Spleen (tissue), 11 donors: ENCODE measurements at regions not wholly inside any gene's neighbourhood (a gene's known extent, or its start where the extent isn't known, plus 50 kb on each side); places are given as distances from the start of the nearest gene placed in this dataset.

ENCODE experiments used
- DNase-seq: peaks from one replicate; pipeline ENCODE4 v3.0.0-alpha.2; 2020
- H3K27ac ChIP-seq, 8 donors: fragments of 200-600 bp; sonication (generic) in 7 of 8; 1 replicate in 4 of 8; 2 replicates in 4 of 8; pipeline versions ENCODE4 v1.5.0 to v1.8.0; 2016 to 2021; ENCODE audit warnings: inconsistent platforms in 4 of 8, mild to moderate bottlenecking in 4 of 8, moderate library complexity in 1 of 8
- H3K27me3 ChIP-seq, 7 donors: fragments of 200-600 bp; sonication (generic) in 6 of 7; replicated peaks in 1 of 7; 1 replicate in 4 of 7; 2 replicates in 3 of 7; pipeline versions ENCODE4 v1.5.0 to v1.8.0; 2016 to 2021; ENCODE audit warnings: inconsistent platforms in 3 of 7, mild to moderate bottlenecking in 1 of 7
- H3K36me3 ChIP-seq, 6 donors: fragments of 200-600 bp; sonication (generic) in 5 of 6; 1 replicate in 4 of 6; 2 replicates in 2 of 6; pipeline versions ENCODE4 v1.5.0 to v1.8.0; 2016 to 2021; ENCODE audit warnings: inconsistent platforms in 2 of 6
- H3K4me1 ChIP-seq, 6 donors: fragments of 200-600 bp; sonication (generic) in 5 of 6; 1 replicate in 3 of 6; 2 replicates in 3 of 6; pipeline versions ENCODE4 v1.5.0 to v1.8.0; 2016 to 2021; ENCODE audit warnings: inconsistent platforms in 3 of 6
- H3K4me3 ChIP-seq, 8 donors: fragments of 200-600 bp; sonication (generic) in 7 of 8; 1 replicate in 4 of 8; 2 replicates in 4 of 8; pipeline versions ENCODE4 v1.5.0 to v1.8.0; 2016 to 2021; ENCODE audit warnings: inconsistent platforms in 4 of 8, mild to moderate bottlenecking in 4 of 8, moderate library complexity in 2 of 8
- H3K9me3 ChIP-seq, 8 donors: fragments of 200-600 bp; sonication (generic) in 7 of 8; 1 replicate in 4 of 8; 2 replicates in 4 of 8; pipeline versions ENCODE4 v1.5.0 to v1.8.0; 2016 to 2021; ENCODE audit warnings: inconsistent platforms in 4 of 8
- CTCF ChIP-seq, 11 experiments: fragments of 200-600 bp in 7 of 11; fragments of 450-650 bp in 4 of 11; sonication (generic) in 4 of 11; IDR thresholded peaks in 8 of 11; conservative IDR thresholded peaks in 3 of 11; 1 replicate in 7 of 11; 2 replicates in 4 of 11; pipeline versions ENCODE4 v1.4.0 to v1.8.0; 2016 to 2021; ENCODE audit warnings: antibody characterized with exemption in 11 of 11, inconsistent platforms in 4 of 11, mild to moderate bottlenecking in 1 of 11
- POLR2A ChIP-seq, 3 donors: fragments of 450-650 bp; IDR thresholded peaks; one replicate each; pipeline ENCODE4 v1.5.1; 2017; ENCODE audit warnings: antibody characterized with exemption in 3 of 3, mild to moderate bottlenecking in 1 of 3
- POLR2AphosphoS5 ChIP-seq, 3 donors: sonication (generic); formaldehyde crosslinking; IDR thresholded peaks; one replicate each; pipeline ENCODE4 v1.5.1; 2017; ENCODE audit warnings: antibody characterized with exemption in 3 of 3
- WGBS, 5 donors: extraction: QIAGEN DNeasy Blood & Tissue Kit in 3 of 5; methylation state at CpG; one replicate each; pipeline versions ENCODE4 v1.1.5 to v1.1.7; 2013 to 2018; 5-methylcytosine and 5-hydroxymethylcytosine counted together
- intact Hi-C: fragments of 100-400 bp; cut with DNase I; formaldehyde crosslinking; loops from one replicate; pipeline ENCODE4 v1.15.0; 2023; ENCODE audit warnings: low total_unique reads
- donor health status: healthy with polysubstance abuse.
- donor health status: DM: no; HTN: no; CAD: no; lungs with moderate emphysema.
- donor health status: DM: no; HTN: no; CAD: no.
- donor health status: Bipolar disorder and iron deficiency.
- donor health status: healthy.
- donor health status: DM: no; HTN: no; CAD: no.
- donor health status: DM: yes; HTN: yes; CAD: no.

GRCh38 chr9:135186248-135187164 lies 99.0 kb downstream of the OLFM1 start:
- TF ChIP-seq CTCF (IDR thresholded peaks at IDR 0.05 in 8 of 11, conservative IDR thresholded peaks at IDR 0.05 in 3 of 11), result no peak
- no peak for TF ChIP-seq POLR2A (IDR thresholded peaks at IDR 0.05)
- peak; percentile 45 to 81 (median 67) for TF ChIP-seq POLR2AphosphoS5 (IDR thresholded peaks at IDR 0.05)
- H3K27ac ChIP-seq, result peak overlapping the region in 4 of 8 donors; percentile 15 to 59 (median 42)
- H3K36me3 ChIP-seq, result no peaks in the 10 kb centered on the region
- WGBS, 5 donors, result 41 to 58% (median 47%) methylated on average over 23 to 25 of the region's 25 CpGs
- intact Hi-C loops, result no loop called here
- peaks cover 0 to 14% (median 0%) of the 10 kb centered on the region in 6 donors for H3K4me1 ChIP-seq
- no peak for DNase-seq
- H3K4me3 ChIP-seq, result no peak overlapping the region
- H3K27me3 ChIP-seq, result peaks cover 0 to 56% (median 0%) of the 10 kb centered on the region in 7 donors
- no peaks in the 10 kb centered on the region for H3K9me3 ChIP-seq

- peaks cover 0 to 65% (median 3%) of the 10 kb centered on the region in 7 donors for H3K27me3 ChIP-seq
- DNase-seq, result no peak
- peak overlapping the region in 3 of 8 donors; percentile 15 to 59 (median 51) for H3K27ac ChIP-seq
- WGBS, 5 donors, result 68 to 83% (median 72%) methylated on average over 14 of the region's 14 CpGs
- no peaks in the 10 kb centered on the region for H3K36me3 ChIP-seq
- H3K4me1 ChIP-seq, result peaks cover 0 to 14% (median 0%) of the 10 kb centered on the region in 6 donors
- H3K4me3 ChIP-seq, result no peak overlapping the region
- H3K9me3 ChIP-seq, result no peaks in the 10 kb centered on the region
- TF ChIP-seq POLR2AphosphoS5 (IDR thresholded peaks at IDR 0.05), result no peak
- no peak for TF ChIP-seq CTCF (IDR thresholded peaks at IDR 0.05 in 8 of 11, conservative IDR thresholded peaks at IDR 0.05 in 3 of 11)
- no peak for TF ChIP-seq POLR2A (IDR thresholded peaks at IDR 0.05)
- intact Hi-C loops, result no loop called here
These were observed 99.9 kb downstream of the OLFM1 start for GRCh38 chr9:135187365-135187764.

- intact Hi-C loops, result no loop called here
- 86 to 94% (median 92%) methylated on average over 8 to 9 of the region's 9 CpGs for WGBS, 5 donors
- Histone ChIP-seq H3K9me3 (no peaks in the 10 kb centered on the region), H3K36me3 (no peaks in the 10 kb centered on the region), H3K4me3 (no peak overlapping the region), H3K27ac (no peak overlapping the region), H3K27me3 (peaks cover 0 to 76% (median 4%) of the 10 kb centered on the region in 7 donors), H3K4me1 (peaks cover 0 to 14% (median 0%) of the 10 kb centered on the region in 6 donors)
- no peak for DNase-seq
- no peak for TF ChIP-seq POLR2AphosphoS5 (IDR thresholded peaks at IDR 0.05)
- no peak for TF ChIP-seq POLR2A (IDR thresholded peaks at IDR 0.05)
- no peak for TF ChIP-seq CTCF (IDR thresholded peaks at IDR 0.05 in 8 of 11, conservative IDR thresholded peaks at IDR 0.05 in 3 of 11)
These were observed 101.2 kb downstream of the OLFM1 start for GRCh38 chr9:135188681-135189151.

- DNase-seq, result no peak
- intact Hi-C loops, result no loop called here
- TF ChIP-seq POLR2AphosphoS5 (IDR thresholded peaks at IDR 0.05) (no peak), CTCF (IDR thresholded peaks at IDR 0.05 in 8 of 11, conservative IDR thresholded peaks at IDR 0.05 in 3 of 11) (no peak), POLR2A (IDR thresholded peaks at IDR 0.05) (no peak)
- Histone ChIP-seq H3K4me3 (no peak overlapping the region), H3K27ac (no peak overlapping the region), H3K4me1 (peaks cover 0 to 14% (median 0%) of the 10 kb centered on the region in 6 donors), H3K27me3 (peaks cover 0 to 77% (median 4%) of the 10 kb centered on the region in 7 donors), H3K9me3 (no peaks in the 10 kb centered on the region), H3K36me3 (no peaks in the 10 kb centered on the region)
- 89 to 97% (median 92%) methylated on average over 5 of the region's 5 CpGs for WGBS, 5 donors
These were observed 102.0 kb downstream of the OLFM1 start for GRCh38 chr9:135189497-135189896.
